Endothelial cell of umbilical vein (primary cell): ENCODE measurements at regions not wholly inside any gene's neighbourhood (a gene's known extent, or its start where the extent isn't known, plus 50 kb on each side); places are given as distances from the start of the nearest gene placed in this dataset.

Experiments
- MYC ChIP-seq: IDR thresholded peaks from one replicate; pipeline ENCODE4 v1.6.1; 2011; ENCODE audit warnings: mild to moderate bottlenecking, low read depth, low read length
- TF ChIP-seq, protein P1 (sequence below), 2 donors: IDR thresholded peaks; 1 replicate in 1 of 2; 2 replicates in 1 of 2; pipeline ENCODE4 v1.5.1; 2011; ENCODE audit warnings: low read length in 2 of 2, mild to moderate bottlenecking in 2 of 2, moderate library complexity in 2 of 2, control low read depth in 1 of 2, inconsistent platforms in 1 of 2, low read depth in 1 of 2; ENCODE audit not compliant: insufficient read depth in 1 of 2; ENCODE audit errors: extremely low read depth in 1 of 2

DNA sequence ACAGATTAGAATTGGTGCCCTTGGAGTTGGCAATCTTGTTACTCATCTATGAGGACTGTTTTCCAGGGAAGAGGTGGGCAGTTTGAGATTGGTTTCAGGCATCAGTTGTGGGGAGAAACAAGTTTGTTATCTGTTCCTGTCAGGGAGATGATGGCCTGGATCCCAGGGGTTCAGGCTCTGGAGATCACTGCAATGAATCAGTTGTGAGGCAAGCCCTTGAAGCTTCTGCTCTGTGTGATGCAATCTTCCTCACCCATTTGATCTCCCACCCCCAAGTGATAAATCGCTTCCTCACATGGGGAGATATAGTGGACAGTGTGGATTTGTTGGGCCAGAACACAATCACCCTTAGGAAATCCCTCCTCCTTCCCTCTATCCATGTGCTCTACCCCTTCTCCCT, 276.6 kb upstream of the LRTM1 start:
- TF ChIP-seq, protein P1, sequence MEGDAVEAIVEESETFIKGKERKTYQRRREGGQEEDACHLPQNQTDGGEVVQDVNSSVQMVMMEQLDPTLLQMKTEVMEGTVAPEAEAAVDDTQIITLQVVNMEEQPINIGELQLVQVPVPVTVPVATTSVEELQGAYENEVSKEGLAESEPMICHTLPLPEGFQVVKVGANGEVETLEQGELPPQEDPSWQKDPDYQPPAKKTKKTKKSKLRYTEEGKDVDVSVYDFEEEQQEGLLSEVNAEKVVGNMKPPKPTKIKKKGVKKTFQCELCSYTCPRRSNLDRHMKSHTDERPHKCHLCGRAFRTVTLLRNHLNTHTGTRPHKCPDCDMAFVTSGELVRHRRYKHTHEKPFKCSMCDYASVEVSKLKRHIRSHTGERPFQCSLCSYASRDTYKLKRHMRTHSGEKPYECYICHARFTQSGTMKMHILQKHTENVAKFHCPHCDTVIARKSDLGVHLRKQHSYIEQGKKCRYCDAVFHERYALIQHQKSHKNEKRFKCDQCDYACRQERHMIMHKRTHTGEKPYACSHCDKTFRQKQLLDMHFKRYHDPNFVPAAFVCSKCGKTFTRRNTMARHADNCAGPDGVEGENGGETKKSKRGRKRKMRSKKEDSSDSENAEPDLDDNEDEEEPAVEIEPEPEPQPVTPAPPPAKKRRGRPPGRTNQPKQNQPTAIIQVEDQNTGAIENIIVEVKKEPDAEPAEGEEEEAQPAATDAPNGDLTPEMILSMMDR (IDR thresholded peaks at IDR 0.05; ENCODE audit: extremely low read depth in 1 of 2, insufficient read depth in 1 of 2, low read depth in 1 of 2, low read length in 2 of 2), result no peak
- no peak for TF ChIP-seq MYC
